GM12875 (cell line): ENCODE measurements at regions not wholly inside any gene's neighbourhood (a gene's known extent, or its start where the extent isn't known, plus 50 kb on each side); places are given as distances from the start of the nearest gene placed in this dataset.

Source experiments
- H3K4me3 ChIP-seq: one replicate; pipeline ENCODE4 v1.5.1; 2011; ENCODE audit warnings: low read depth, low read length, control low read depth
- CTCF ChIP-seq: IDR thresholded peaks from 2 replicates; pipeline ENCODE4 v1.5.1; 2011; ENCODE audit warnings: low read depth, mild to moderate bottlenecking, control low read depth, inconsistent platforms, low read length, moderate library complexity, borderline replicate concordance; ENCODE audit not compliant: insufficient read depth

GRCh38 chr16:13573903-13574302 lies 346.1 kb upstream of the ERCC4 start:
- no peak for TF ChIP-seq CTCF
- no peak overlapping the region for H3K4me3 ChIP-seq

DNA sequence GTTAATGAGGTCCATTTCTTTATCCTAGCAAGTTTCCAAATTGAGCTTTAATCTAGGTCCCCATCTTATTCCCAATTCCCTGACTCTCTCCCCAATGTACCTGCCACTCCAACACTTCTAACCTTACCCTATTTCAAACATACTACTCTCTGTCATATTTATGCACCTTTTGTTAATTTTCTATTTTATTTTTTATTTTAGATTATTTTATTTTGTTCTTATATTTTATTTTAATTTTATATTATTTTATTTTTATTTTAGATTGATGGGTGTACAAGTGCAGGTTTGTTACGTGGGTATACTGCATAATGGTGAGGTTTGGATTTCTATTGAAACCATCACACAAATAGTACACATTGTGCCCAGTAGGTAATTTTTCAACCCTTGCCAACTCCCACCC lies 333.9 kb upstream of the ERCC4 start:
- H3K4me3 ChIP-seq = no peak overlapping the region
- no peak for TF ChIP-seq CTCF

GRCh38 chr16:13587181-13587580 lies 332.8 kb upstream of the ERCC4 start:
- no peak overlapping the region for H3K4me3 ChIP-seq
- TF ChIP-seq CTCF = no peak

DNA sequence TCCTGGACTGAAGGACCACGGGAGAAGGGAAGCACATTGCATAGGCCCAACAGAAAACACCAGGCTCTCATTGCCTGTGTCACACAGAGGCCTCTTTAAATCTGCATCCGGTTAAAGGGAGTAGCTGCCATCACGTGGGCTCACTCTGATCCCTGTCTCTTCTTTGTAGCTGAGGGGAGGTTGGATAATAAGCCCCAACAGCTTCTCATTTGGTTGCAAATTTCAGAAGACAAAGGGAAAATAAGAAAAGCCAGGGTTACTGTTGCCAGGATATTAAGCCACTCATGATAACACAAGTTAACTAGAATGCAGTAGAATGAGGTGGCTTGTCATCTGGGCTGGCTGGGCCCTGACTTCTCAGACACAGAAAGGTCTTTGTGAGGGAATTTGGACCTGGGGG lies 325.1 kb upstream of the ERCC4 start:
- no peak for TF ChIP-seq CTCF
- no peak overlapping the region for H3K4me3 ChIP-seq

GRCh38 chr16:13606804-13607203 lies 313.1 kb upstream of the ERCC4 start:
- no peak for TF ChIP-seq CTCF
- no peak overlapping the region for H3K4me3 ChIP-seq

DNA sequence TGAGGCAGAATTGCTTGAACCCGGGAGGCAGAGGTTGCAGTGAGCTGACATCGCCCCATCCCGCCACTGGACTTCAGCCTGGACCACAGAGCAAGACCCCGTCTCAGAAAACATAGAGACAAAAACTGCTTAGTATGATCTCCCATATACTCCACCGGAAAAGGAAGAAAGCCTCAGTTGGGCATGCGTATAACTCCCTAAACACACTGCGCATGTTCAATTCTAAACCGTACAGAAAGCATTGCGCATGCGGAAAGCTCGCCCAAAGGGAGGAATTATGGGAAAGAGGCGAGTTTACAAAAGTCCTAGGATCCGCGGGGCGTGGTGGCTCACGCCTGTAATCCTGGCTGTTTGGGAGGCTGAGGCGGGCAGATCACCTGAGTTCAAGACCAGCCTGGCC lies 312.7 kb upstream of the ERCC4 start:
- no peak for TF ChIP-seq CTCF
- no peak overlapping the region for H3K4me3 ChIP-seq

DNA sequence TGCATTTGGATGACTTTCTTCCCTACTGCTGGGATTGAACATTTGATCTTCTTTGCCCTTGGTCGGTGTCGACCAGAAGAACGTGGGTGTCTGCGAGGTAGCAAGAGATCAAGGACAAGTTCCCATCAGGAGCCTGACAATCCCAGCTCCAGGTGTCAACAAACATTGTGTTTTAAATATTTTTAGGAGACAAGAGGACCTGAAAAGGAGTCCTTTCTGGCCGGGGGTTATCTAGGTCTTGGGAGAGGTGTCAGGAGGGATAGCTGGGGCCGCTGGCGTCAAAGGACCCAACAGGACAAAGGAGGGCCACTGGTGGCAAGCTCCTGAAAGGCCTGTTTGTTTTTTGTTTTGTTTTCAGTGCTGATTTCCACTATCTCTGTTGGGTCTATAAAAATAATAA lies 308.4 kb upstream of the ERCC4 start:
- no peak for TF ChIP-seq CTCF
- no peak overlapping the region for H3K4me3 ChIP-seq
